Spinal cord (tissue), 10 donors: ENCODE measurements at regions not wholly inside any gene's neighbourhood (a gene's known extent, or its start where the extent isn't known, plus 50 kb on each side); places are given as distances from the start of the nearest gene placed in this dataset. TPM values are rescaled to one million over a fixed set of nuclear protein-coding genes. Genes with fewer than 3 reads are reported as not detected.

ENCODE experiments used
- DNase-seq, 6 donors: peaks; one replicate each; pipeline versions ENCODE4 v3.0.0 to v3.0.0-alpha.2; 2013 to 2015; ENCODE audit warnings: low spot score in 6 of 6, low read depth in 4 of 6
- H3K27ac ChIP-seq: one replicate; pipeline ENCODE4 v1.5.1; 2013; ENCODE audit warnings: low read depth, low read length, control low read depth
- H3K27me3 ChIP-seq: one replicate; pipeline ENCODE4 v1.6.1; 2013; ENCODE audit warnings: low read length; ENCODE audit not compliant: control insufficient read depth, insufficient read depth
- H3K36me3 ChIP-seq: one replicate; pipeline ENCODE4 v1.6.1; 2013; ENCODE audit warnings: low read length; ENCODE audit not compliant: control insufficient read depth, insufficient read depth
- H3K4me1 ChIP-seq: one replicate; pipeline ENCODE4 v1.6.1; 2013; ENCODE audit warnings: low read length; ENCODE audit not compliant: control insufficient read depth, insufficient read depth
- H3K4me3 ChIP-seq: one replicate; pipeline ENCODE4 v1.5.1; 2013; ENCODE audit warnings: low read depth, low read length, control low read depth
- H3K9me3 ChIP-seq: one replicate; pipeline ENCODE4 v1.6.1; 2013; ENCODE audit warnings: low read length; ENCODE audit not compliant: control insufficient read depth, insufficient read depth
- WGBS: methylation state at CpG from one replicate; pipeline ENCODE4 v1.1.5; 2013; ENCODE audit warnings: missing lambda C conversion rate; ENCODE audit not compliant: insufficient coverage; 5-methylcytosine and 5-hydroxymethylcytosine counted together
- small RNA-seq: library from RNA; depleted of rRNA; stranded (forward); fragments of <200 nt; gene quantifications from one replicate; pipeline ENCODE3, GENCODE V24; 2014; ENCODE audit warnings: low replicate concordance
- donor health status: healthy.

DNA sequence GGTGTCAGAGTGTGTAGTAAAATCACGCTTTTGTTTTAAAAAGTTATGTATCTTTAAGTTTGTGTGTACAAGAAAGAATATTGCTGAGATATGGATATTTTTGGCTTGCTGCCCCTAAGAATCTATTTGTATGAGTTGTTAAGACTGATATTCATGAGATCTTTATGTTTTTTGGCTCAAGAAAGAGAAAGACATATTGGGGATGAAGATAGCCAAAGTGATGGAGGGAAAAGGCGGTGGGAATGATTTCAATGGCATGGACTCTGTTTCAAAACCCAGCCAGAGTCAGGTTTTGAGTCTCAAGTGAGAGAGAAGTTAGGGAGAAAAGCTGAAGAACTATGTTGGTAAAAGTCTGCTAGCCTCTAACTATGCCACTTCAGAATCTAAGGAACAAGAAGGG lies 351.7 kb downstream of the PBX1 start:
- peaks cover 8% of the 10 kb centered on the region for H3K4me1 ChIP-seq
- no peak overlapping the region for H3K4me3 ChIP-seq
- H3K36me3 ChIP-seq, result no peaks in the 10 kb centered on the region
- 100% methylated on average over 2 of the region's 2 CpGs for WGBS
- H3K9me3 ChIP-seq, result no peaks in the 10 kb centered on the region
- peak in 1 of 6 donors; percentile 80 for DNase-seq
- H3K27me3 ChIP-seq, result no peaks in the 10 kb centered on the region
- H3K27ac ChIP-seq, result no peak overlapping the region

DNA sequence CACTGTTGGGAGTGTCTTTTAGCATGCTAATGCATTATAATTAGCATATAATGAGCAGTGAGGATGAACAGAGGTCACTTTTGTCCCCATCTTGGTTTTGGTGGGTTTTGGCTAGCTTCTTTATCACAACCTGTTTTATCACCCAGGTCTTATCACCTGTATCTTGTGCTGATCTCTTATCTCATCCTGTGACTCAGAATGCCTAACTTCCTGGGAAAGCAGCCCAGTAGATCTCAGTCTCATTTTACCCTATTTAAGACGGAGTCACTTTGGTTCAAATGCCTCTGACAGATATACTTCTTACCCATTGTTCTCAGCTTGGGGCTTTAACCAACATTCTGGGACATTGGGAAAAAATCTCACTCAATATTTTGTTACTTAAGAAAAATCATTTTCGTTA lies 348.7 kb downstream of the PBX1 start:
- no peaks in the 10 kb centered on the region for H3K36me3 ChIP-seq

DNA sequence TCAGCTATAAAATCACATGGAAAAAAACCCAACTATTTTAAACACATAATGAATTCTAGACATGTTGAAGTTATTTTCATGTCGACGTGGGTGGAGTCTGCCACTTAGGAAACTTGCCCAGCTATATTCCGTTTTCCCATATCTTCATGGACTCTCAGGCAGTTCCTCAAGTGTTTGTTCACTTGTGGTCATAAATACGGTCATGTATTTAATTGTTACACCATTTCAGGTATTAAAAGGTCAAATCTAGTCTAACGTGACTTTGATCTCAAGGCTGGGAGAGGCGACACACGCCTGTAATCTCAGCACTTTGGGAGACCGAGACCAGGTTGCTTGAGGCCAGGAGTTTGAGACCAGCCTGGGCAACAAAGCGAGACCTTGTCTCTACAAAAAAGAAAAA lies 346.9 kb downstream of the PBX1 start:
- H3K36me3 ChIP-seq, result no peaks in the 10 kb centered on the region
- H3K4me1 ChIP-seq, result no peaks in the 10 kb centered on the region
- no peak overlapping the region for H3K27ac ChIP-seq
- H3K9me3 ChIP-seq, result no peaks in the 10 kb centered on the region
- no peaks in the 10 kb centered on the region for H3K27me3 ChIP-seq
- DNase-seq, result no peak
- no peak overlapping the region for H3K4me3 ChIP-seq
- 97% methylated on average over 5 of the region's 9 CpGs for WGBS

More for the DNA sequence above, 348.7 kb downstream of the PBX1 start:
- Histone ChIP-seq H3K27ac (no peak overlapping the region), H3K4me3 (no peak overlapping the region), H3K27me3 (no peaks in the 10 kb centered on the region), H3K9me3 (no peaks in the 10 kb centered on the region), H3K4me1 (peaks cover 8% of the 10 kb centered on the region)
- DNase-seq, result no peak
- no CpG with 5 or more reads among the region's 2 CpGs for WGBS

DNA sequence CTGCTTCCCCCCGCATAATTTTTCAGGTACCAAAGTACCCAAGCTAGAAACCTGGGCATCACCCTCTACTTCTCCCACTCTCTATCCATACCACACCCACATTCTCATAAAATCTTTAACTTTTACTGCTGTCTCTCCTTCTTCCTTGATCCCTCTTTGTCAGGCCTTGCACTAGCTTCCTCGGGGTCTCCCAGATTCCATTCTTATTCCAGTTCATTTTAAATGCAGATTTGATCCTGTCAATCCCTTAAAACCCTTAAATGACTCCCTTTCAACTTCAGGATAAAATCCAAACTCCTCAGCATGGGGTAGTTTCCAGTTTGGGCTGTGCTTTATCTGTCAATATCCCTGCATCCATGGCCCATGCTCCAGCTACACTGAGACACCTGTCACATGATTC lies 343.5 kb downstream of the PBX1 start:
- 50% methylated on average over 2 of the region's 2 CpGs for WGBS
- Histone ChIP-seq H3K4me3 (no peak overlapping the region), H3K9me3 (no peaks in the 10 kb centered on the region), H3K36me3 (no peaks in the 10 kb centered on the region), H3K27me3 (no peaks in the 10 kb centered on the region), H3K27ac (no peak overlapping the region), H3K4me1 (no peaks in the 10 kb centered on the region)
- no peak for DNase-seq

Small RNA genes lying in the stretch of these regions (small RNA-seq; reads per million reads assigned to genes)
- not detected for gene RNU6-755P
